Breast epithelium (tissue), 3 donors: ENCODE measurements at regions not wholly inside any gene's neighbourhood (a gene's known extent, or its start where the extent isn't known, plus 50 kb on each side); places are given as distances from the start of the nearest gene placed in this dataset.
"Not testable (repeated sequence)": the region's sequence is repeated elsewhere in the genome, so short reads cannot be mapped to it uniquely, and the experiment has no call there.

Experiments used
- CTCF ChIP-seq, 3 donors: fragments of 450-650 bp; IDR thresholded peaks; one replicate each; pipeline ENCODE4 v1.5.1; 2016 to 2017; ENCODE audit warnings: antibody characterized with exemption in 3 of 3, mild to moderate bottlenecking in 3 of 3, moderate library complexity in 3 of 3
- POLR2AphosphoS5 ChIP-seq, 3 donors: sonication (generic); formaldehyde crosslinking; IDR thresholded peaks; one replicate each; pipeline ENCODE4 v1.6.1; 2017; ENCODE audit warnings: antibody characterized with exemption in 3 of 3

GRCh38 chr13:16158016-16158415 is 3023.6 kb downstream of the TUBA3C start:
- TF ChIP-seq CTCF, POLR2AphosphoS5 (IDR thresholded peaks at IDR 0.05): not testable (repeated sequence)
